Fibroblast of pulmonary artery (primary cell): ENCODE measurements at regions not wholly inside any gene's neighbourhood (a gene's known extent, or its start where the extent isn't known, plus 50 kb on each side); places are given as distances from the start of the nearest gene placed in this dataset.

ENCODE experiments used
- DNase-seq: peaks from one replicate; pipeline ENCODE4 v3.0.0-alpha.2; 2010; ENCODE audit warnings: low read depth
- H3K4me3 ChIP-seq: replicated peaks from 2 replicates; pipeline ENCODE4 v1.5.1; 2011; ENCODE audit warnings: low read depth, mild to moderate bottlenecking, control low read depth, low read length, moderate library complexity
- CTCF ChIP-seq: IDR thresholded peaks from 2 replicates; pipeline ENCODE4 v1.5.1; 2011; ENCODE audit warnings: mild to moderate bottlenecking, control low read depth, low read length, inconsistent platforms; ENCODE audit errors: missing control alignments

- TF ChIP-seq CTCF = no peak
- DNase-seq = no peak
- no peak overlapping the region for H3K4me3 ChIP-seq
Measured at GRCh38 chr3:117226932-117227331, 517.4 kb downstream of the TUSC7 start.

- H3K4me3 ChIP-seq = no peak overlapping the region
- DNase-seq = no peak
- TF ChIP-seq CTCF = no peak
Measured at GRCh38 chr3:117228466-117228865, 518.9 kb downstream of the TUSC7 start.

GRCh38 chr3:117230924-117231323 is 521.3 kb downstream of the TUSC7 start:
- no peak for TF ChIP-seq CTCF
- no peak overlapping the region for H3K4me3 ChIP-seq
- DNase-seq = no peak

GRCh38 chr3:117234331-117234730 is 524.8 kb downstream of the TUSC7 start:
- H3K4me3 ChIP-seq = no peak overlapping the region
- no peak for DNase-seq
- TF ChIP-seq CTCF = no peak

GRCh38 chr3:117235304-117235703 is 525.7 kb downstream of the TUSC7 start:
- H3K4me3 ChIP-seq = no peak overlapping the region
- TF ChIP-seq CTCF = no peak

GRCh38 chr3:117238806-117239205 is 529.2 kb downstream of the TUSC7 start:
- no peak for DNase-seq
- TF ChIP-seq CTCF = no peak
- H3K4me3 ChIP-seq = no peak overlapping the region

More at GRCh38 chr3:117235304-117235703, 525.7 kb downstream of the TUSC7 start:
- DNase-seq = no peak

- H3K4me3 ChIP-seq = no peak overlapping the region
- no peak for TF ChIP-seq CTCF
- no peak for DNase-seq
Measured at GRCh38 chr3:117243657-117244056, 534.1 kb downstream of the TUSC7 start.
